Thoracic aorta (tissue), 2 donors: ENCODE measurements at regions not wholly inside any gene's neighbourhood (a gene's known extent, or its start where the extent isn't known, plus 50 kb on each side); places are given as distances from the start of the nearest gene placed in this dataset.
A peak's percentile ranks its signal among the peaks of the same experiment; 100 is the strongest.

ENCODE experiments used
- ATAC-seq: fragments of 150-250 bp; one replicate; pipeline ENCODE4 v1.8.0; 2017; ENCODE audit warnings: low read depth; ENCODE audit not compliant: insufficient number of reproducible peaks, low FRiP score
- DNase-seq: peaks from one replicate; pipeline ENCODE4 v3.0.0-alpha.2; 2020; ENCODE audit warnings: low spot score
- H3K27ac ChIP-seq, 2 donors: fragments of 200-600 bp; sonication (generic); 1 replicate in 1 of 2; 2 replicates in 1 of 2; pipeline ENCODE4 v1.5.1; 2016; ENCODE audit warnings: mild to moderate bottlenecking in 2 of 2, moderate library complexity in 2 of 2
- H3K27me3 ChIP-seq: fragments of 200-600 bp; sonication (generic); replicated peaks from 2 replicates; pipeline ENCODE4 v1.6.0; 2016; ENCODE audit warnings: mild to moderate bottlenecking; ENCODE audit not compliant: insufficient read depth
- H3K36me3 ChIP-seq: fragments of 200-600 bp; sonication (generic); one replicate; pipeline ENCODE4 v1.5.1; 2016
- H3K4me1 ChIP-seq, 2 donors: fragments of 200-600 bp; sonication (generic); 1 replicate in 1 of 2; 2 replicates in 1 of 2; pipeline versions ENCODE4 v1.5.1 to v1.6.0; 2016; ENCODE audit warnings: low read depth in 2 of 2, mild to moderate bottlenecking in 1 of 2; ENCODE audit not compliant: control insufficient read depth in 1 of 2
- H3K4me3 ChIP-seq: fragments of 200-600 bp; sonication (generic); 2 replicates; pipeline ENCODE4 v1.5.1; 2016; ENCODE audit warnings: mild to moderate bottlenecking
- H3K9me3 ChIP-seq: fragments of 200-600 bp; sonication (generic); 2 replicates; pipeline ENCODE4 v1.5.1; 2016
- CTCF ChIP-seq: fragments of 200-600 bp; sonication (generic); IDR thresholded peaks from one replicate; pipeline ENCODE4 v1.5.1; 2019; ENCODE audit warnings: antibody characterized with exemption

- Histone ChIP-seq H3K27me3 (no peaks in the 10 kb centered on the region), H3K4me3 (no peak overlapping the region), H3K9me3 (no peaks in the 10 kb centered on the region), H3K36me3 (no peaks in the 10 kb centered on the region), H3K4me1 (peaks cover 4 to 28% of the 10 kb centered on the region in 2 donors), H3K27ac (no peak overlapping the region)
- no peak for TF ChIP-seq CTCF
- no peak for ATAC-seq
- DNase-seq = no peak
These were observed 265.4 kb downstream of the MIAT start for GRCh38 chr22:26922806-26923205.

- peaks cover 10 to 28% of the 10 kb centered on the region in 2 donors for H3K4me1 ChIP-seq
- no peak overlapping the region for H3K4me3 ChIP-seq
- no peak for DNase-seq
- ATAC-seq = no peak
- H3K9me3 ChIP-seq = no peaks in the 10 kb centered on the region
- no peaks in the 10 kb centered on the region for H3K27me3 ChIP-seq
- H3K36me3 ChIP-seq = no peaks in the 10 kb centered on the region
- no peak overlapping the region for H3K27ac ChIP-seq
- TF ChIP-seq CTCF = no peak
These were observed 266.1 kb downstream of the MIAT start for GRCh38 chr22:26923531-26923930.

- peak overlapping the region; percentile 61 to 62 for H3K27ac ChIP-seq
- no peak for ATAC-seq
- no peak for TF ChIP-seq CTCF
These were observed 270.4 kb downstream of the MIAT start for GRCh38 chr22:26927821-26928220.

GRCh38 chr22:26931471-26931870 lies 274.1 kb downstream of the MIAT start:
- H3K4me1 ChIP-seq = peaks cover 11 to 25% of the 10 kb centered on the region in 2 donors
- no peak overlapping the region for H3K27ac ChIP-seq
- no peak for ATAC-seq
- no peaks in the 10 kb centered on the region for H3K9me3 ChIP-seq
- no peak for TF ChIP-seq CTCF
- no peaks in the 10 kb centered on the region for H3K27me3 ChIP-seq
- no peaks in the 10 kb centered on the region for H3K36me3 ChIP-seq
- H3K4me3 ChIP-seq = no peak overlapping the region
- DNase-seq = no peak

More at GRCh38 chr22:26927821-26928220, 270.4 kb downstream of the MIAT start:
- Histone ChIP-seq H3K4me3 (no peak overlapping the region), H3K27me3 (no peaks in the 10 kb centered on the region), H3K9me3 (no peaks in the 10 kb centered on the region), H3K4me1 (peaks cover 11 to 20% of the 10 kb centered on the region in 2 donors), H3K36me3 (no peaks in the 10 kb centered on the region)
- no peak for DNase-seq

- peaks cover 4 to 19% of the 10 kb centered on the region in 2 donors for H3K4me1 ChIP-seq
- TF ChIP-seq CTCF = no peak
- H3K27me3 ChIP-seq = no peaks in the 10 kb centered on the region
- no peaks in the 10 kb centered on the region for H3K9me3 ChIP-seq
- H3K27ac ChIP-seq = no peak overlapping the region
- DNase-seq (no peak), ATAC-seq (no peak)
- no peak overlapping the region for H3K4me3 ChIP-seq
- H3K36me3 ChIP-seq = no peaks in the 10 kb centered on the region
These were observed 275.8 kb downstream of the MIAT start for GRCh38 chr22:26933105-26933590.
